ENCODE measurements at regions not wholly inside any gene's neighbourhood (a gene's known extent, or its start where the extent isn't known, plus 50 kb on each side); places are given as distances from the start of the nearest gene placed in this dataset.

- H3K27me3 ChIP-seq (ENCODE audit: control insufficient read depth, insufficient read depth, low read length) = no peaks in the 10 kb centered on the region
- POLR2A ChIA-PET = no interaction called here
- H3K27ac ChIP-seq (ENCODE audit: low read length) = no peak overlapping the region
- CTCF ChIA-PET = no interaction called here
- no peak overlapping the region for H3K4me3 ChIP-seq (ENCODE audit: low read depth in 2 of 2, low read length in 2 of 2)
- H3K4me1 ChIP-seq (ENCODE audit: control insufficient read depth, insufficient read depth, low read length) = no peaks in the 10 kb centered on the region
- intact Hi-C loops (cut with micrococcal nuclease; ENCODE audit: unreplicated experiment) (no loop called here), in situ Hi-C loops (cut with HindIII; ENCODE audit: low pct_unique_long_range_greater_than_20kb, low sequenced_read_pairs) (no loop called here)
- no peak for ATAC-seq
- no peak for DNase-seq (ENCODE audit: low read depth, low spot score)
- H3K9me3 ChIP-seq (ENCODE audit: control insufficient read depth, insufficient read depth, low read depth, low read length) = no peaks in the 10 kb centered on the region
- H3K36me3 ChIP-seq (ENCODE audit: control insufficient read depth, insufficient read depth, low read length) = no peaks in the 10 kb centered on the region
- no TSS peak for BruUV-seq (replicated peaks)
- no peak for TF ChIP-seq REST (IDR thresholded peaks at IDR 0.05; ENCODE audit: insufficient read depth in 1 of 2, low read depth in 2 of 2, low read length in 1 of 2)
- TF ChIP-seq CTCF (IDR thresholded peaks at IDR 0.05) = no peak
- no peak for TF ChIP-seq TCF7L2 (IDR thresholded peaks at IDR 0.05; ENCODE audit: low read depth, low read length)
- no peak for TF ChIP-seq SIN3A (IDR thresholded peaks at IDR 0.05; ENCODE audit: borderline replicate concordance, insufficient read depth, low read depth, low read length)
Observed at GRCh38 chr10:61503051-61503450, 49.9 kb upstream of the TMEM26 start.

Measured in Panc1 (cell line).